Astrocyte (in vitro differentiated cells and primary cell): ENCODE measurements at regions not wholly inside any gene's neighbourhood (a gene's known extent, or its start where the extent isn't known, plus 50 kb on each side); places are given as distances from the start of the nearest gene placed in this dataset.

Source experiments
- EZH2 ChIP-seq: IDR thresholded peaks from 2 replicates; pipeline ENCODE4 v1.6.1; 2012; ENCODE audit warnings: mild to moderate bottlenecking, low read length, inconsistent platforms; ENCODE audit not compliant: insufficient read depth
- TF ChIP-seq, protein P1 (sequence below): IDR thresholded peaks from 2 replicates; pipeline ENCODE4 v1.5.1; 2011; ENCODE audit warnings: low read depth, mild to moderate bottlenecking, inconsistent platforms, low read length, moderate library complexity; ENCODE audit not compliant: insufficient read depth

DNA sequence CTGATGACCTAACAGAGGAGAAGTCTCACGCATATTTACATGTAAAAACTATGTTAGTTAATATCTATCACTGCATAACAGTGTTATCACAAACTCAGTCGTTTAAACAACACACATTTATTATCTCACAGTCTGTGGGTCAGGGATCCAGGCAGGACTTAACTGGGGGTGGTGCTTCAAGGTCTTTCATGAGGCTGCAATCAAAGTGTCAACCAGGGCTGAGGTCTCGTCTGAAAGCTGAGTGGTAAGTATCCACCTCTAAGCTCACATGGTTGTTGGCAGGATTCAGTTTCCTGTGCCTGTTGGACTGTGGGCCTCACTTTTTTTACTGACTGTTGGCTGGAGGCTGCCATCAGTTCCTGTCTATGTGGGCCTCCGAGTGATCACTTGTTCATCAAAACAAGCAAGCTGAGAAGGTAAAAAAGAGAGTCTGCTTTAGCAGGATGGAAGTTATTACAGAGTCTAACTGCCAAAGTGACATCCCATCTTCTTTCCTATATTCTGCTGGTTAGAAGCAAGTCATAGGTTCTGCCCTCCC is 188.6 kb downstream of the CARTPT start:
- TF ChIP-seq, protein P1, sequence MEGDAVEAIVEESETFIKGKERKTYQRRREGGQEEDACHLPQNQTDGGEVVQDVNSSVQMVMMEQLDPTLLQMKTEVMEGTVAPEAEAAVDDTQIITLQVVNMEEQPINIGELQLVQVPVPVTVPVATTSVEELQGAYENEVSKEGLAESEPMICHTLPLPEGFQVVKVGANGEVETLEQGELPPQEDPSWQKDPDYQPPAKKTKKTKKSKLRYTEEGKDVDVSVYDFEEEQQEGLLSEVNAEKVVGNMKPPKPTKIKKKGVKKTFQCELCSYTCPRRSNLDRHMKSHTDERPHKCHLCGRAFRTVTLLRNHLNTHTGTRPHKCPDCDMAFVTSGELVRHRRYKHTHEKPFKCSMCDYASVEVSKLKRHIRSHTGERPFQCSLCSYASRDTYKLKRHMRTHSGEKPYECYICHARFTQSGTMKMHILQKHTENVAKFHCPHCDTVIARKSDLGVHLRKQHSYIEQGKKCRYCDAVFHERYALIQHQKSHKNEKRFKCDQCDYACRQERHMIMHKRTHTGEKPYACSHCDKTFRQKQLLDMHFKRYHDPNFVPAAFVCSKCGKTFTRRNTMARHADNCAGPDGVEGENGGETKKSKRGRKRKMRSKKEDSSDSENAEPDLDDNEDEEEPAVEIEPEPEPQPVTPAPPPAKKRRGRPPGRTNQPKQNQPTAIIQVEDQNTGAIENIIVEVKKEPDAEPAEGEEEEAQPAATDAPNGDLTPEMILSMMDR, result no peak
- TF ChIP-seq EZH2, result no peak
